Panc1 (cell line): ENCODE measurements at regions not wholly inside any gene's neighbourhood (a gene's known extent, or its start where the extent isn't known, plus 50 kb on each side); places are given as distances from the start of the nearest gene placed in this dataset.

ENCODE experiments used
- CTCF ChIP-seq: fragments of 450-650 bp; IDR thresholded peaks from 2 replicates; pipeline ENCODE4 v1.5.1; 2017; ENCODE audit warnings: mild to moderate bottlenecking
- POLR2AphosphoS5 ChIP-seq: IDR thresholded peaks from 2 replicates; pipeline ENCODE4 v1.6.1; 2012; ENCODE audit warnings: mild to moderate bottlenecking, low read depth, low read length, moderate library complexity
- REST ChIP-seq, 2 experiments: IDR thresholded peaks; 2 replicates each; pipeline ENCODE4 v1.6.1; 2011 to 2012; ENCODE audit warnings: low read depth in 2 of 2, control low read depth in 1 of 2, low read length in 1 of 2, mild to moderate bottlenecking in 1 of 2, moderate library complexity in 1 of 2; ENCODE audit not compliant: insufficient read depth in 1 of 2
- SIN3A ChIP-seq: IDR thresholded peaks from 2 replicates; pipeline ENCODE4 v1.6.1; 2012; ENCODE audit warnings: low read depth, mild to moderate bottlenecking, low read length, moderate library complexity, borderline replicate concordance; ENCODE audit not compliant: insufficient read depth

- TF ChIP-seq CTCF (no peak), REST (IDR thresholded peaks at IDR 0.05; ENCODE audit: insufficient read depth in 1 of 2, low read depth in 2 of 2, low read length in 1 of 2) (no peak), POLR2AphosphoS5 (no peak), SIN3A (no peak)
Observed at GRCh38 chr13:39847336-39847735, 191.9 kb downstream of the COG6 start.
